ENCODE measurements at regions not wholly inside any gene's neighbourhood (a gene's known extent, or its start where the extent isn't known, plus 50 kb on each side); places are given as distances from the start of the nearest gene placed in this dataset.

DNA sequence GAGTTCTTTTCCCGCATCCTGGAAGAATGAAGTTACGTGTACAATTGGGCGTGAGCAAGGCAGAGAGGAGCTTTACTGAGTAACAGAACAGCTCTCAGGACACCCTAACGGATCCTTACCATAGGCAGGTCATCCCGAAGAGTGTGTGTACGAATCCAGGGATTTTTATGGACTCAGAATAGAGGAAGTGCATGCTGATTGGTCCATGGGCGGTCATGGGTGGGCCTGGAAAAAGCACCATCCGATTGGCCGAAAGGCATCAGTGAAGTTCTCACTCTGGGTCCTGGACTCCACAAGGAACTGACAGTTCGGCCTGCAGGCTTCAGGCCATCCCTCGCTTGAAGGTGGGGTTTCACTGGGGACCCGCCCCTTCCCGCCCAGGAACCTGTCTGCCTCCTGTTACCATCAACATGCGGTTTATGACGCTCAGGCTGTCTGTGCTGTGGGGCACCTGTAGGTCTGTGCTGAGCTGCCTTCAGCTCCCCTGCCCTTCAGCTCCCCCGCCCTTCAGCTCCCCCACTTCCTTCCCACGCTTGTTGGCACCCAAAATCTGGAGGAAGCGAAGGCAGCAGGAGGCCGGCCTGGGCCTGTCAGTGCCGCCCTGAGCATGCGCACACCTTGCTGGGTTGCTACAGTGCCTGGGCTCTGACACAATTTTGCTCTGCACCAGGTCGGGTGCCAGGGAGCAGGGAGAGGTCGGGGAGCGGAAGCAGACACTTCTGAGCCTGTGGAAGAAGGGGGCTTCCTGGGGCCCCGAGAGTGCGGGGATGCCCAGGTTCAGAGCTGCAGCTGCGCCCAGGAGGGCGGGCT, 57.9 kb upstream of the MANEA start:
- H3K4me1 ChIP-seq, result peaks cover 6% of the 10 kb centered on the region
- H3K27ac ChIP-seq, result no peak overlapping the region
- H3K9me3 ChIP-seq, result no peaks in the 10 kb centered on the region
- H3K4me3 ChIP-seq, result peak overlapping the region; percentile 31 to 43
- peak; percentile 69 for DNase-seq
- H3K36me3 ChIP-seq (ENCODE audit: low read depth, missing control alignments), result no peaks in the 10 kb centered on the region
- WGBS, 2 donors, result 74 to 77% methylated on average over 19 to 28 of the region's 28 CpGs
- no peaks in the 10 kb centered on the region for H3K27me3 ChIP-seq
- no peak for TF ChIP-seq POLR2A (IDR thresholded peaks at IDR 0.05)
- intact Hi-C loops (cut with DNase I; ENCODE audit: low total_unique reads), result no loop called here

GRCh38 chr6:95521181-95521580, 56.2 kb upstream of the MANEA start:
- Histone ChIP-seq H3K27ac (no peak overlapping the region), H3K36me3 (ENCODE audit: low read depth, missing control alignments) (no peaks in the 10 kb centered on the region), H3K27me3 (no peaks in the 10 kb centered on the region), H3K4me1 (peaks cover 6% of the 10 kb centered on the region), H3K9me3 (no peaks in the 10 kb centered on the region), H3K4me3 (no peak overlapping the region)
- 11 to 14% methylated on average over 2 of the region's 2 CpGs for WGBS, 2 donors
- no peak for TF ChIP-seq POLR2A (IDR thresholded peaks at IDR 0.05)
- TF ChIP-seq CTCF (IDR thresholded peaks at IDR 0.05), result no peak
- no peak for DNase-seq
- intact Hi-C loops (cut with DNase I; ENCODE audit: low total_unique reads), result no loop called here

All from testis (tissue), 2 donors.